Kidney (tissue), 13 donors: ENCODE measurements at regions not wholly inside any gene's neighbourhood (a gene's known extent, or its start where the extent isn't known, plus 50 kb on each side); places are given as distances from the start of the nearest gene placed in this dataset.

Source experiments
- DNase-seq, 5 donors: peaks; one replicate each; pipeline ENCODE4 v3.0.0-alpha.2; 2013 to 2020
- FAIRE-seq: peaks from 2 replicates; lab custom pipeline; 2012; peaks lifted over from hg19 to GRCh38; lab: Jason Lieb, UNC
- H3K27ac ChIP-seq, 2 donors: one replicate each; pipeline ENCODE4 v1.7.0; 2013; ENCODE audit warnings: low read depth in 2 of 2, low read length in 2 of 2, inconsistent platforms in 1 of 2
- H3K27me3 ChIP-seq: one replicate; pipeline ENCODE4 v1.7.1; 2013; ENCODE audit warnings: low read length, inconsistent platforms; ENCODE audit not compliant: control insufficient read depth, insufficient read depth
- H3K36me3 ChIP-seq, 3 donors: one replicate each; pipeline versions ENCODE4 v1.7.0 to v1.7.1; 2013; ENCODE audit warnings: low read length in 3 of 3, control low read depth in 1 of 3, inconsistent platforms in 1 of 3; ENCODE audit not compliant: insufficient read depth in 3 of 3, control insufficient read depth in 2 of 3
- H3K4me1 ChIP-seq, 3 donors: one replicate each; pipeline versions ENCODE4 v1.7.0 to v1.7.1; 2013; ENCODE audit warnings: low read length in 3 of 3, inconsistent platforms in 1 of 3, low read depth in 1 of 3; ENCODE audit not compliant: control insufficient read depth in 2 of 3, insufficient read depth in 2 of 3
- H3K4me3 ChIP-seq, 3 donors: one replicate each; pipeline versions ENCODE4 v1.7.0 to v1.8.1; 2013; ENCODE audit warnings: low read length in 3 of 3, control low read depth in 1 of 3, inconsistent platforms in 1 of 3
- H3K9ac ChIP-seq, 3 donors: one replicate each; pipeline versions ENCODE4 v1.7.0 to v1.7.1; 2013; ENCODE audit warnings: low read length in 3 of 3, control low read depth in 1 of 3, inconsistent platforms in 1 of 3
- H3K9me3 ChIP-seq, 3 donors: one replicate each; pipeline versions ENCODE4 v1.7.0 to v1.7.1; 2013; ENCODE audit warnings: low read length in 3 of 3, control low read depth in 1 of 3, inconsistent platforms in 1 of 3; ENCODE audit not compliant: control insufficient read depth in 2 of 3, insufficient read depth in 1 of 3
- CTCF ChIP-seq: IDR thresholded peaks from 3 replicates; pipeline ENCODE4 v1.5.1; 2012; ENCODE audit warnings: mild to moderate bottlenecking, moderate library complexity, borderline replicate concordance; ENCODE audit not compliant: insufficient read depth; ENCODE audit errors: extremely low read depth
- intact Hi-C: fragments of 100-400 bp; cut with DNase I; formaldehyde crosslinking; loops from one replicate; pipeline ENCODE4 v1.11.1; 2022
- donor health status: control.
- donor health status: control.
- donor health status: control.
- donor health status: control.
- donor health status: control.
- donor health status: DM: yes; HTN: yes; CAD: no.
- donor health status: Normal renal cell carcinoma (clear cell type).

- Histone ChIP-seq H3K27ac (no peak overlapping the region), H3K4me1 (no peaks in the 10 kb centered on the region), H3K4me3 (no peak overlapping the region), H3K9me3 (no peaks in the 10 kb centered on the region), H3K27me3 (no peaks in the 10 kb centered on the region), H3K36me3 (no peaks in the 10 kb centered on the region), H3K9ac (no peak overlapping the region)
- TF ChIP-seq CTCF: no peak
- DNase-seq (no peak), FAIRE-seq (no peak)
- intact Hi-C loops: no loop called here
Measured at GRCh38 chr16:86129541-86129940, 230.6 kb downstream of the IRF8 start.

DNA sequence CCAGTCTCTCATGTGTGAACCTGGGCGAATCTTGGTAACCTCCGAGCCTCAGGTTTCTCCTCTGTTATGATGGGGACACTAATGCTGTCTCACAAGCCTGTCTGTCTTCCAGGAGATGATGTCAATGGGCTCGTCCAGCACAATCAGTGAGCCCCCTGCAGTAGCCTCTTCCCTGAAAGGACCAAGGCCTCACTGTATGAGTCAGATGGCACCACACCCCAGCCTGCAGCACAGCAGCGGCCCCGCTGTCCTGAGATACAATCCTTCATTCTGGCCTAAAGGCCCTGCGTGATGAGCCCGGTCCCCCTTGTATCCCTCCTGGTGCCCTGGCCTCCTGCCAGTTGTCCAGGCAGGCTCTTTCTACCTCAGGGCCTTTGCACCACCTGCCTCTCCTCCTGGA lies 234.4 kb downstream of the IRF8 start:
- Histone ChIP-seq H3K9ac (no peak overlapping the region), H3K27me3 (no peaks in the 10 kb centered on the region), H3K36me3 (no peaks in the 10 kb centered on the region), H3K4me3 (no peak overlapping the region), H3K9me3 (no peaks in the 10 kb centered on the region), H3K27ac (no peak overlapping the region), H3K4me1 (no peaks in the 10 kb centered on the region)
- intact Hi-C loops: no loop called here
- FAIRE-seq (no peak), DNase-seq (no peak)
- TF ChIP-seq CTCF: no peak

GRCh38 chr16:86133847-86134375 lies 234.9 kb downstream of the IRF8 start:
- no peak overlapping the region for H3K27ac ChIP-seq
- TF ChIP-seq CTCF: no peak
- H3K27me3 ChIP-seq: no peaks in the 10 kb centered on the region
- H3K36me3 ChIP-seq: no peaks in the 10 kb centered on the region
- DNase-seq (no peak), FAIRE-seq (no peak)
- intact Hi-C loops: no loop called here
- H3K9ac ChIP-seq: no peak overlapping the region
- no peak overlapping the region for H3K4me3 ChIP-seq
- H3K4me1 ChIP-seq: no peaks in the 10 kb centered on the region
- H3K9me3 ChIP-seq: no peaks in the 10 kb centered on the region
